HG02642 (cell line): ENCODE measurements at regions not wholly inside any gene's neighbourhood (a gene's known extent, or its start where the extent isn't known, plus 50 kb on each side); places are given as distances from the start of the nearest gene placed in this dataset.
"Not testable (repeated sequence)": the region's sequence is repeated elsewhere in the genome, so short reads cannot be mapped to it uniquely, and the experiment has no call there.

Experiments used
- ATAC-seq: cut with Tn5 transposase; IDR thresholded peaks from one replicate; pipeline ENCODE4 v1.9.1; 2021; ENCODE audit warnings: mild to moderate bottlenecking; ENCODE audit not compliant: unreplicated experiment, poor library complexity

- not testable (repeated sequence) for ATAC-seq
Measured at GRCh38 chr1:143845193-143845592, 126.6 kb downstream of the FAM72C start.

- not testable (repeated sequence) for ATAC-seq
Measured at GRCh38 chr1:143842058-143842457, 129.7 kb downstream of the FAM72C start.

GRCh38 chr1:143839182-143839581, 132.6 kb downstream of the FAM72C start:
- ATAC-seq: not testable (repeated sequence)

- not testable (repeated sequence) for ATAC-seq
Measured at GRCh38 chr1:143838598-143838929, 133.2 kb downstream of the FAM72C start.

- ATAC-seq: not testable (repeated sequence)
Measured at GRCh38 chr1:143837924-143838597, 133.7 kb downstream of the FAM72C start.

GRCh38 chr1:143833376-143833775, 138.4 kb downstream of the FAM72C start:
- ATAC-seq: not testable (repeated sequence)

- ATAC-seq: not testable (repeated sequence)
Measured at GRCh38 chr1:143832379-143832716, 139.4 kb downstream of the FAM72C start.

GRCh38 chr1:143831479-143832378, 140.1 kb downstream of the FAM72C start:
- ATAC-seq: not testable (repeated sequence)

- ATAC-seq: not testable (repeated sequence)
Measured at GRCh38 chr1:143826162-143826561, 145.6 kb downstream of the FAM72C start.

- ATAC-seq: not testable (repeated sequence)
Measured at GRCh38 chr1:143824266-143824665, 147.5 kb downstream of the FAM72C start.

GRCh38 chr1:143820058-143820457, 151.7 kb downstream of the FAM72C start:
- not testable (repeated sequence) for ATAC-seq

- not testable (repeated sequence) for ATAC-seq
Measured at GRCh38 chr1:143816369-143816768, 155.4 kb downstream of the FAM72C start.

GRCh38 chr1:143805374-143805773, 166.4 kb downstream of the FAM72C start:
- ATAC-seq: not testable (repeated sequence)

- ATAC-seq: not testable (repeated sequence)
Measured at GRCh38 chr1:143804707-143805356, 167.0 kb downstream of the FAM72C start.

GRCh38 chr1:143803927-143804411, 167.8 kb downstream of the FAM72C start:
- peak; percentile 51 for ATAC-seq

GRCh38 chr1:143803095-143803494, 168.7 kb downstream of the FAM72C start:
- ATAC-seq: not testable (repeated sequence)

GRCh38 chr1:143799568-143800187, 172.1 kb downstream of the FAM72C start:
- ATAC-seq: peak; percentile 53

GRCh38 chr1:143796369-143796768, 175.4 kb downstream of the FAM72C start:
- ATAC-seq: not testable (repeated sequence)

GRCh38 chr1:143792047-143792937, 179.5 kb downstream of the FAM72C start:
- not testable (repeated sequence) for ATAC-seq
